HG02642 (cell line): ENCODE measurements at regions not wholly inside any gene's neighbourhood (a gene's known extent, or its start where the extent isn't known, plus 50 kb on each side); places are given as distances from the start of the nearest gene placed in this dataset.
A peak's percentile ranks its signal among the peaks of the same experiment; 100 is the strongest.
"Not testable (repeated sequence)": the region's sequence is repeated elsewhere in the genome, so short reads cannot be mapped to it uniquely, and the experiment has no call there.

ENCODE experiments used
- ATAC-seq: cut with Tn5 transposase; IDR thresholded peaks from one replicate; pipeline ENCODE4 v1.9.1; 2021; ENCODE audit warnings: mild to moderate bottlenecking; ENCODE audit not compliant: unreplicated experiment, poor library complexity

DNA sequence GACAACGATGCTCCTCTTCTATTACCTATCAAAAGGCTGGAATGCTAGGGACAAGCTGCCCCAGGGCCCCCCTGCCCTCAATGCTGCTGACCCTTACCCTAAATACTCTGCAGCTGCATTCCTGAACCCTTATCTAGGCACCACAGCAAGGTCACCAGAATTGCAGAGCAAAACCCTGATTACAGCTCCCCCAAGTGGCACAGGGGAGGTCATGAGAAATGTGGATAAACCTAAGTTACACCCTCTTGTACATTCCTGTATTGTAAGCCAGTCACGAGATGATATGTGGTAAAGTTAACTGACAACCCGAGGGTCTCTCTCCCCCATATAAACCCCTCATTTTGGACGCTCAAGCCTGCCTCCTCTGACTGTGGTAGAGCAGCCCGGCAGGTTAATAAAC, 411.8 kb upstream of the STXBP6 start:
- ATAC-seq = no peak

DNA sequence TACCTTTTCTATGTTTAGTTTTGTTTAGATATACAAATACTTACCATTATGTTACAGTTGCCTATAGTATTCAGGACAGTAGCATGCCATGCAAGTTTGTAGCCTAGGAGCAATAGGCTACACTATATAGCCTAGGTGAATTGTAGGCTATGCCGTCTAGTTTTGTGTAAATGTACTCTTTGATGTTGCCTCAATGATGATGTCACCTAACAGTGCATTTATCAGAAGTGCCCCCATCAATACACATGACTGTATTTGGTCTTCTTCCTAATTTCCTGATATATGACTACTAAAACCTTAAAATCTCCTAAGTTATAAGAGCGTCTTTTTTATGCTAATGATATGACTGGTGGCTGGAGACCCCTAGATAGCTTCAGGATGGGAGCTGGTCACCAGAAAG, 394.4 kb upstream of the STXBP6 start:
- no peak for ATAC-seq

DNA sequence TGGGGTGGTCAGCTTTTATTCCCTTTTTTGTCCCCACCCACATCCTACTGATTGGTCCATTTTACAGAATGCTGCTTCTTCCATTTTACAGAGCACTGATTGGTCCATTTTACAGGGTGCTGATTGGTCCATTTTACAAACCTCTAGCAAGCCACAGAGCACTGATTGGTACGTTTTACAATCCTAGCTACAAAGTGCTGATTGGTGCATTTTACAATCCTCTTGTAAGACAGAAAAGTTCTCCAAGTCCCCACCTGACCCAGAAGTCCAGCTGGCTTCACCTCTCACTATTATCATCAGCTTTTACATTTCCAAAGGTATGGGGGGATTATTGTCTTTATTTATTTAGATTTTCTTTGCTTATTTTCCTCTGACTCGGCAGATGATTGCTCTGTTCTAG, 390.4 kb upstream of the STXBP6 start:
- ATAC-seq = not testable (repeated sequence)

DNA sequence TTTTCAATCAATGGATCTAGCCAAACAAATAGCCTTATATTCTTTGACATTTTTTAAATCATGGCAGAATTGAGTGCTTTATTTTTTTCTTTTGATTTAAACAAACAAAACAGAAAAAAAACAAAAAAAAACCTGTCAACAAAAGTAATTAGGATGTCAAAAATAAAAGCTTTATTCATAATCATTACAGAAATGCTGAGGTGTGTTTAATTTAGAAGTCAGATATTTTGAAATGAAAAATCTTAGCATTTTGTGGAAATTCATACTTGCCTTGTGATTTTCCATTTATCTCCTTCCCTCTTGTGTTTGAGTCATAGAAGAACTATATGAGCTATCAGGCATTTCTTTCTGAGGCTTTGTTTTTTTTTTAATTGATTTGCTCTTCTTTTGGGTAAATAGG, 387.0 kb upstream of the STXBP6 start:
- ATAC-seq = no peak

DNA sequence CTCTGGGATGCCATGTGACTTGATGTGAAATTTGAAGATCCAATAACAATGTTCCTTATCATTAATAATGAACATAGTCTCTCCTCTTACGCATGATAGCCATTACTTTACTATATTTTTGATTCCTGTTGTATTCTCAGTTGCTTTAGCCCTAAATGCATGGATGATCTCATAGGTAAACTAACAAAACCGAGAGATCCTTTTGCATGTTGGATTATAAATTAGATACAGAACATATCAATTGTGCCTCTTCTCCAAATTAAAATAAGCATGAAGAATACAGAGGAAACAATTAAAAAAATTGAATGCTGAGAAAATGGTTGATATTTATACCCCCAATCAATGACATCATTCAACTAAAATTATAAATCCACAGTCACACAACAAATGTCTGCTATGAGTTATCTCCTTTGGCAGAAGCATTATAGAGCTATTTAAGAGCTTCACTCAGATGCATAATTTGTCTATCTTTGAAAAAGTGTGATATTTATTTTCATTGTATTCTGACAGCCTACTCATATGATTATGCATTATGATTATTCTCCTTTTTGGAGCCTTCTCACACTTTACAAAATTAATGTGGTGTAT, 386.4 kb upstream of the STXBP6 start:
- no peak for ATAC-seq

DNA sequence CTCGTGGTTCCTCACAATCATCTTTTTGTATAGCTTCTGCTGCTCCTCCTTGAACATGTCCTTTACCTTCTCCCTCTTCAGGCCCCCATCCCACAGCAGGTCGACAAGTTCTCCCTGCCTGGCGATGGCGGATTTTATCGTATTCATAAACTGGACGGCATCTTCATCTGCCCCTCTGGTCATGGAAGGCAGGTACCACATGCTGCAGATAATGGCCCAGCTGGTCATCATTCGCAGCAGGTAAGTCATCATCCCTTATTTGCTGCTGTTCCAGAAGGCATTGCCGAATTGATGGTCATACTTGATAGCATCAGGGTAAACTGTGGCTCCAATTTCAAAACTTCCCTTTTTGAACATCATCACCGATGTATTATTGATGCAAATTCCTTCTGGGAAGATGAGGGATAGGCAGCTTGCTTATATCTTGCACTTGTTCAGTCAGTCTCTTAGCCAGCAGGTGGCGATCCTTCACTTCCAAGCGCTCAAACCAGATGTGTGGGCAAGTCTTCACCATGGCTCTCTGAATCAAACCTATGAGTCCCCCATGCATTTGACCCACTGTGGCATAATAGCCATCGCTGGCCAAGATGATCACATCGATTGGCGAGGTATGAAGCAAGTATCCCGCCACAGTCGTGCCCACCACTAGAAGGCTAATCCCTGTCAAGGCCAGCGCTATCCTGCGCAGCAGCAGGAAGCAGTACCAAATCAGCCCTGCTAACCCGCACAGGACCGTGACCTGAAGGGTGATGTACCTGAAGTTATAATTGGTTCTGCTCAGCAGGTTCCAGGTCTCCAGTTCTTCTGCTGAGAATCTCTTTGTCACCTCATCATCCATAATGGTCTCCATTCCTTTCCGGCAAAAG, 381.5 kb upstream of the STXBP6 start:
- no peak for ATAC-seq

DNA sequence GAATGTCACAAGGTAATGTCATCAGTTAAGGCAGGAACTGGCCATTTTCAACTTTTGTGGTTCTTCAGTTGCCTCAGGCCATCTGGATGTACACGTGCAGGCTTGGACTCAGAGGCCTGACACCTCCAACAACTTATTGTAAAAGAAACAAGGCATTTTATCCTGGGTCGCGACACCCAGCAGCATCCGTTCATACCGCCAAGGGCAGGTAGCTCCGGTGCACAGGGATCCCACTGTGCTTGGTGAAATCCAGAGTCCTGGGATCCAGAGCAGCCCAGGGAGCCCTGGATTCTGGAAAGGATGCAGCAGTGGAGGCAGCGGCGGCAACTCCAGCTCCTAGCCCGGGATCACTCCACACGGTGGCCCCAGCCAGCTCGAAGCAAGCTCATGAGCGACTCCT, 380.9 kb upstream of the STXBP6 start:
- no peak for ATAC-seq

DNA sequence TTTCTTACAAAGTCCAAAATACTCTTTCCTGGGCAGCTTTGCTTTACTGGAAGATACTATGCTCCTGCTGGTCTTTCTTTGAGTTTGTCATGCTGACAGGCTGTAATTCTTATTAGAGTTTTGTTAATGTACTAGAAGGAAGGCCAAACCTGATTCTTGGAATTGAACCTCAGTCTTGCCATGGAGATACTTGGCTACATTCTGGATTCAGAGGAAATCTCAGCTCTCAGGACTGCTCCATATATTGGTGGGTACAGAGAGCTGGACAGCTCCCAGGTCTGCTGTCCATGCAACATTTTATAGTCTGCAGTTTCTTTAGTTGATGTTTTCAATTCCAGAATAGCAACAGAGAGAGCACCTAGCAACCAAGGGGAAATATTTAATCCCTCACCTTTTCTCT, 363.1 kb upstream of the STXBP6 start:
- ATAC-seq = no peak

DNA sequence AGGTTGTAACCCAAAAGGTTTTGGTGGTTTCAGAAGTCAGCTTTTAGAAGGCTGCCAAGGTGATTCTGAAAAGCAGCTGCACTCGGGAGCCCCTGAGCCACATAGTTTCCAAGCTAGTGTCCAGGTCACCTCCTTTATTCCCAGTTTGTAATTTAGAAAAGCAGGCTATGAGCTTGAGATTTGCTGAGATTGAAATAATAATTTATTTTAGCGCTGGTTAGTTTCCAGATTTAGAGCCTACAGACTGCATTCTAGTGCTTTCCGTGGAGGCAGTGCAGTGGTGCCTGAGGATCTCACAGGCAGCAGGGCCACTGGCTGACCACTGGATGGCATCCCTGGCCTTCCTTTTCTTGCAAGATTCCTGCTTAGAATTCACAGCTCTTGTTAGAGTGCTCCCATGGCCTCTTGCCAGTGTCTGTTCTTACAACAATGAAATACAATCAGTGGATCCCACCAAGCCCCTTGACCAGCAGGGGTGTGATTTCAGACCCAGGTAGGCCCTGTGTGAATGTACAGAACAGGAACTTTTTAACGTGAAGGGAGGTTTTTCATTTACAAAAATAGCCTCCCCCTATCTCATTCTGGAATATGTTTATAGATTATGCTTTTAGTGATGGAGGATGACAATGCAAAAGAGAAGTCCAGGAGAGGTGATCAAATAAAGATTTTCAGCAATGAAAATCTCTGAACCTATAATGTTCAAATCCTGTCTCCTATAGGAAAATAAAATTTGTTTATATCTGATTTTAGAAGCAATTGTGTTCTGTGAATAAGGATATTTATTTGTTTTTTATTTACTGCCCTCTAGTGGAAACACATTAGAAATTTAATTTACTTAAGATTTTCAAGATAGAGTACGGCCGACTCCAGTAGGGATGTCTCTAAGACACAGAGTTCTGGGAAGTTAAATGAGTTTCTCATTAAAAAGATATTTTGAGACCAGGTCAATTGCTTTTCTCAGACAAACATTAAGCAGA, 362.1 kb upstream of the STXBP6 start:
- ATAC-seq = no peak

DNA sequence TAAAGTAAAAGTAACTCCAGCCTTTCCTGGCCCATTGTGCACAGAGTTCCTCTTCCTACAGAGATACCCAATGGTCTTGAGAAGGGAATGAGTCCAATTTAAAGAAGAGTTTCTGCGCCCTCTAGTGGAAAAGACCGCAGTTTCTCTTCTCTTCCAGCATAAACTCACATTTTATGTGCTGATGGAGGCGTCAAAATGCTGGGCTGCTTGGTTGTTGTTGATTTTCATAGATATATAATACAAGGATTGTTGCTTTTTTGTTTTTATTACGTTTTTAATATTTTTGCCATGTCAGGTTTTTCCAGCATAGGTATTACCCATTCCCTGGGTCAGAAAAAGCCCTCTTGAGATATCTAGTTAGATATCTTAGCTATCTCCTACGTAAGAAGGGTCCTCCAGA, 356.9 kb upstream of the STXBP6 start:
- ATAC-seq = no peak

DNA sequence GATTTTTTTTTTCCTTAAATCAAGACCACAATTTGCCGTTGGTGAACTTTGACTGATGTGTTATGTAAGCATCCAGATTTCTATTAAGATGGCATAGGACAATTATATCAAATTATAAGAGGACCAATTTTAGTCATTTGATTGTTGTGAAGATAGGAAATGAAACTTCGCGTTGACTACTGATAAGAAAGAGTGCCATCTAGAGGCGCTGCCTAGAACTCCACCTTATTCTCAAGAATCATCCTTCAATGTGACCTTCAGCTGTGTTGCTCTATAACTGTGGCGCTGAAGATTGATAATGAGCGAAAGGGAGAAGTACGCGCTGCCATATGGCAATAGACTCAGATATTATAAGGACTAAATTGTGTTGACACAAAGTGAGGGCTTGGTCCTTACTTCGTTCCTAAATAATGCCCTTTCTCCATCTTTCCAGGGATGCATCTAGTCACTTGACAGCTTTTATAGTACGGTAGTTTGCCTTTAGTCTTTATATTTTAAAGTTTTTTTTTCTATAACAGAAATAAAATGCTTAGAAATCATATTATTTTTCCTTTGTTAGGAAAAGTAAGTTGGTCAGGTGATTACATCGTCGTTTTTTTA, 350.8 kb upstream of the STXBP6 start:
- ATAC-seq = peak; percentile 83

DNA sequence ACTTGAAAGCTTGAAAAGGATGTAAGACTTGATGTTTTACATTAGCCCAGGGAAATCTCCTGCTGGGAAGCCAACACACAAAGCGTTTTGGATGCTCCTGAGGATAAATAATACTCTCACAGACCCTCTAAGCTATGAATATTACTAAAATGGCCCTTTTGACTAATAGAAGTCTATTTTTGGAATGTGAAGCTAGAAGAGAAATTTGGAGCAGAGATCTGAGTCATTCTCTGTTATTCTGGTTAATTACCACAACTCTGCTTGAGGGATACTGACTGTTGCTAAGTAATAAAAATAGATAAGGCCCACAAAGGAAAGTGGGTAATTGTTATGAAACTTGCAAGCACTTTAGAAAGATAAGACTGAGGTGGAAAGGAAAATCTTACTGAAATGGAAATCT, 346.2 kb upstream of the STXBP6 start:
- no peak for ATAC-seq

DNA sequence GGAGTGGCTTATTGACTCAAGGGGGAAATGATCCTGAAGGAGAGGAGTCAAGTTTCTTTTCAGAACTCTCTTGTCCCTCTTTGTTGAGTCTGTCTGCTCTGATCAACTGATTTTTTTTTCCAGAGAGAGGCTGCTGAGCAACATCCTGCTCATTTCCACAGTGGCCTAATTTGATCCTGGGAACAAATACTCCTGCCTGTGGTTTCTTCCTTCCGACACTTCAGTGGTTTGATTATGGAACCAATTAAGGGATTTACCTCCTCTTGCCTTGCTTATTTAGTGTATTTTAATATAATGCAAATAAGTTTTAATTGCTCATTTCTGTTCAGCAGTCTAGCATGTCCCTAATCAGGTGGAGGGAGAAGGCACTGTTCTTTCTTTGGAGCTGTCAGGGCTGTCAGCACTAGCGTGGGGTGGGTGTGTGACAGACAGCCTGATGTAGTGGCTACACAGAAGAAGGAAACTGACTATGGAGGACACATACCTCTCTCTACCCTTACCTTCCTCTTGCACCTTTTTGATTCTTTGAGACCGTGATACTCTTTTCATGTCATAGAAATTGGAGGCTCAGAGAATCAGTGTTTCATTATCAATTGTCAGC, 344.9 kb upstream of the STXBP6 start:
- no peak for ATAC-seq

DNA sequence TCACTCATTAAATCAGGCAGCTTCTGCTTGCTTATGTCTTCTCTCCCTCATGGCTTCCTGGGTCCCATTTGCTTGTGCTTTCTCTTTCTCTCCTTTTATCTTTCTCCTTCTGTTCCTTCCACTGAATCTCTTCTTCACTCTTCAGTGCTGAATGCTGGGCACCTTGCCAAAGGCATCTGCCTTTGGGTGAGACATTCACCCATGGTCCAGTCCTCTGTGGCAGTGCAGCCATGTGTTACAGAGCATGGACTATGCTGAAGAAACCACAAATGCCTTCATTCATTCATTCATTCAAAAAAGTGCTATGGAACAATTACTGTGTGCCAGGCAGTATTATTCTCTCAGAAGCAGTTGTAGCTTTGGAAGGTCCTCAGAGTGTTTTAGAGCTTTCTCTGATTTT, 344.4 kb upstream of the STXBP6 start:
- ATAC-seq = no peak

DNA sequence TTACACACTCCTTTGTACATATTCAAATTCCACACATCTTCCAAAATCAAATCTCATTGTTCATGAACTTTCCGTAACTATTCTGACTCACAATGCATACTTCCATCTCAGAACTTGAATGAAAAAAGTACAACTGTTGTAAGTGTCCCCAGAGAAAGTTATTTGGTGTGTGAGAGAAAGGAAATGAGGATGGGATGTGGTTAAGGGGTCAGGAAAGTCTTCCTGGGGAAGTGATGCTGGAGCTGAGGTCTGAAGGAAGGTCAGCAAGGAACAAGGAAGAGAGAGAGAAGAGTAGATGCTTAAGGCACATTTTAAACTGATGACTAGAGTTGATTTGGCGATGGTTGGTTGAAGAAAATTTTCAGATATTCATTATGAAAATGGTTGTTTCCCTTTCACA, 340.0 kb upstream of the STXBP6 start:
- ATAC-seq = no peak

DNA sequence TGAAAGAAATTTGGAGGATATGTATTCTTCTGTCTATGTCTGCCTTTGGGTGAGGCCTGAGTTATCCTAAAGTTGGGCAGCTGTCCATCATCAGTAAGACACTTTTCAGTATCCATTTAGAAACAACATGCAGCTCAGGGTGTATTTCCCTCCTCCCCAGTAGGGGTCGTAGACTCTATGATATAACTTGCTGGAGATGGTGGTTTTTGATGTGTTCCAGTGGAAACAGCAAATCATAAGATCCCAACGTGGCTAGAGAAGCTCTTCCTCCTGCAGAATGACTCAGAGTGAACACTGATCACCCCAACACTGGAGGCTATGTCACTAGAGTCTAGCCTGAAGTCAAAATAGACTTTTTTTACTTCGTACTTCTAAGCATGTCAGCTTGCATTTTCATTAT, 331.6 kb upstream of the STXBP6 start:
- no peak for ATAC-seq

DNA sequence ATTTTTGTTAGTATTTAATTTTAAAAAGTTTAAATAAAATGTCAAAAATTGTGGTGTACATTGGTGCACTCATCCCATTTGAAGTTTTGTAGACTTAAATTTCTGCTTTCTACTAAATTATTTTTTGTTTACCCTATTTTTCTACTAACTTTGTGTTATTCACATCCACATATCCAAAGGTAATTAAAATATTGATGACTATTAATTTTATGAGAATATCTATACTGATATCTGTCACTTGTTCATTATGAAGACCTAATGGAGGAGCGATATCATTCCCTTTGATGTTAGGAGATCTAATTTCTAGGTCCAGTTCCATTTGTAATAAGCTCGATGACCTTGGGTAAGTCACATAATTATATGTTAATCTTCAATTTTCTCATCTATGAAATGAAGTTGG, 325.7 kb upstream of the STXBP6 start:
- no peak for ATAC-seq

DNA sequence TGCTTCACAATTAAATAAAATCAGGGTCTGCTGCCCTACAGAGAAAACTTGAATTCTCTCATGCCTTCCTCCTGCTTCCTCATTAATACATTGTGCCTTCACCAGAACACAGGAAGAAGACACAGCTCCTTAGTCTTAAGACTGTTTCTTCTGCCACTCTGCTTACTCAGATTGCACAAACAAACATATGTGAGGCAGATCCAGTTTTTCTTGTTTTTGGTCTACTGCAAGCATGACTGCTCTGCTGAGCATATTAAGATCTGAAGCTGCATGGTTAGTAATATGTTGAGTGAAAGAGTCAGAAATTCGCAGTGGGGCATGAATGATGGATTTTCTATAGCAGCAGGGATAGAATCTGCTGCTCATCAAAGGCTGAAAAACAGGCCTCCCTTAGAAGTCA, 321.1 kb upstream of the STXBP6 start:
- ATAC-seq = no peak

DNA sequence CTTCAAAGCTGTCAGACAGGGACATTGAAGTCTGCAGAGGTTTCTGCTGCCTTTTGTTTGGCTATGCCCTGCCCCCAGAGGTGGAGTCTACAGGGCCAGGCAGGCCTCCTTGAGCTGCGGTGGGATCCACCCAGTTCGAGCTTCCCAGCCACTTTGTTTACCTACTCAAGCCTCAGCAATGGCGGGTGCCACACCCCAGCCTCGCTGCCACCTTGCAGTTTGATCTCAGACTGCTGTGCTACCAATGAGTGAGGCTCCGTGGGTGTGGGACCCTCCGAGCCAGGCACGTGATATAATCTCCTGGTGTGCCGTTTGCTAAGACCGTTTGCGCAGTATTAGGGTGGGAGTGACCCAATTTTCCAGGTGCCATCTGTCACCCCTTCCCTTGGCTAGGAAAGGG, 320.1 kb upstream of the STXBP6 start:
- not testable (repeated sequence) for ATAC-seq

DNA sequence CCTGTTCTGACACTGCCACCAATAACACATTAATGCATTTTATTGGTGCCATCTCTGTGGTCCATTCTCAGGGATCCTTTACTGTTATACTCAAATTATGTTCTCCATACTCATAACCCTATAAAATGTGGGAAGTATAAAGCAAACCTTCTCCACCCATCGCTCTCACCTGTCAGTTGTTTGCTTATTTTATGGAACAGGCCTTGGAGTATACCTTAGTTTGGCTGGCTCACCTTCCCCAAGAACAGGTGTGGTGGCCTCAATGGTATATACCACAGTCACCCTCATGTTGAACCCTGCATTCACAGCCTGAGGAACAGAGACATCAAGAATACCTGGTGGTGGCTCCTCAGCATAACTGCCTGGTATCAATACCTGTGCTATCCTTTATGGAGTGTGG, 308.4 kb upstream of the STXBP6 start:
- no peak for ATAC-seq
